ENCODE measurements at regions not wholly inside any gene's neighbourhood (a gene's known extent, or its start where the extent isn't known, plus 50 kb on each side); places are given as distances from the start of the nearest gene placed in this dataset.

GRCh38 chr2:16124881-16125613 lies 184.7 kb downstream of the MYCN start:
- H3K4me3 ChIP-seq (replicated peaks; ENCODE audit: low read depth, low read length), result no peak overlapping the region
- DNase-seq (ENCODE audit: extremely low read depth, insufficient read length), result no peak
- no peaks in the 10 kb centered on the region for H3K36me3 ChIP-seq (ENCODE audit: control insufficient read depth, insufficient read depth, low read length)
- H3K27me3 ChIP-seq (replicated peaks; ENCODE audit: control insufficient read depth, insufficient read depth, low read length), result no peaks in the 10 kb centered on the region
- TF ChIP-seq CTCF (IDR thresholded peaks at IDR 0.05; ENCODE audit: insufficient read depth, low read length, poor library complexity, severe bottlenecking), result no peak

- Histone ChIP-seq H3K4me3 (replicated peaks; ENCODE audit: low read depth, low read length) (no peak overlapping the region), H3K27me3 (replicated peaks; ENCODE audit: control insufficient read depth, insufficient read depth, low read length) (no peaks in the 10 kb centered on the region), H3K36me3 (ENCODE audit: control insufficient read depth, insufficient read depth, low read length) (no peaks in the 10 kb centered on the region)
- no peak for DNase-seq (ENCODE audit: extremely low read depth, insufficient read length)
- no peak for TF ChIP-seq CTCF (IDR thresholded peaks at IDR 0.05; ENCODE audit: insufficient read depth, low read length, poor library complexity, severe bottlenecking)
Observed at GRCh38 chr2:16123856-16124780, 183.8 kb downstream of the MYCN start.

- Histone ChIP-seq H3K27me3 (replicated peaks; ENCODE audit: control insufficient read depth, insufficient read depth, low read length) (no peaks in the 10 kb centered on the region), H3K36me3 (ENCODE audit: control insufficient read depth, insufficient read depth, low read length) (no peaks in the 10 kb centered on the region), H3K4me3 (replicated peaks; ENCODE audit: low read depth, low read length) (no peak overlapping the region)
- TF ChIP-seq CTCF (IDR thresholded peaks at IDR 0.05; ENCODE audit: insufficient read depth, low read length, poor library complexity, severe bottlenecking), result no peak
- DNase-seq (ENCODE audit: extremely low read depth, insufficient read length), result no peak
Observed at GRCh38 chr2:16123421-16123820, 183.1 kb downstream of the MYCN start.

- Histone ChIP-seq H3K4me3 (replicated peaks; ENCODE audit: low read depth, low read length) (no peak overlapping the region), H3K27me3 (replicated peaks; ENCODE audit: control insufficient read depth, insufficient read depth, low read length) (no peaks in the 10 kb centered on the region), H3K36me3 (ENCODE audit: control insufficient read depth, insufficient read depth, low read length) (no peaks in the 10 kb centered on the region)
- DNase-seq (ENCODE audit: extremely low read depth, insufficient read length), result no peak
- TF ChIP-seq CTCF (IDR thresholded peaks at IDR 0.05; ENCODE audit: insufficient read depth, low read length, poor library complexity, severe bottlenecking), result no peak
Observed at GRCh38 chr2:16122556-16122955, 182.2 kb downstream of the MYCN start.

GRCh38 chr2:16121986-16122390 lies 181.6 kb downstream of the MYCN start:
- H3K4me3 ChIP-seq (replicated peaks; ENCODE audit: low read depth, low read length), result no peak overlapping the region
- no peaks in the 10 kb centered on the region for H3K27me3 ChIP-seq (replicated peaks; ENCODE audit: control insufficient read depth, insufficient read depth, low read length)
- no peaks in the 10 kb centered on the region for H3K36me3 ChIP-seq (ENCODE audit: control insufficient read depth, insufficient read depth, low read length)
- TF ChIP-seq CTCF (IDR thresholded peaks at IDR 0.05; ENCODE audit: insufficient read depth, low read length, poor library complexity, severe bottlenecking), result no peak
- DNase-seq (ENCODE audit: extremely low read depth, insufficient read length), result no peak
